PC-3 (cell line): ENCODE measurements at regions not wholly inside any gene's neighbourhood (a gene's known extent, or its start where the extent isn't known, plus 50 kb on each side); places are given as distances from the start of the nearest gene placed in this dataset.
"Not testable (repeated sequence)": the region's sequence is repeated elsewhere in the genome, so short reads cannot be mapped to it uniquely, and the experiment has no call there.

ENCODE experiments used
- ATAC-seq: fragments of 200-7000 bp; cut with Tn5 transposase; 2 replicates; pipeline ENCODE4 v1.9.1; 2020; ENCODE audit warnings: mild to moderate bottlenecking, moderate library complexity
- BruUV-seq: library from RNA; stranded (reverse); fragments of 400-500 nt; replicated peaks from 2 replicates; lab custom pipeline; 2021; lab: Mats Ljungman, UMichigan
- CTCF ChIA-PET: fragments of 300-600 bp; sonication (Branson Sonifier 250); formaldehyde crosslinking; loops from one replicate; lab custom pipeline; 2022; ENCODE audit warnings: antibody characterized with exemption; lab: Charles Lee
- POLR2A ChIA-PET: fragments of 300-600 bp; sonication (Branson Sonifier 250); formaldehyde crosslinking; loops from one replicate; lab custom pipeline; 2022; ENCODE audit warnings: antibody characterized with exemption; ENCODE audit not compliant: unreplicated experiment; lab: Charles Lee
- DNase-seq: peaks from one replicate; pipeline ENCODE4 v3.0.0-alpha.2; 2015
- H2AFZ ChIP-seq: fragments of 300-600 bp; sonication (generic); 2 replicates; pipeline ENCODE4 v1.6.0; 2016; ENCODE audit warnings: antibody characterized with exemption, low read length
- H3F3A ChIP-seq: fragments of 300-600 bp; sonication (generic); one replicate; pipeline ENCODE4 v1.6.0; 2017; ENCODE audit warnings: antibody characterized with exemption, low read length, control low read depth, mild to moderate bottlenecking; ENCODE audit not compliant: unreplicated experiment
- H3K27ac ChIP-seq: fragments of 300-600 bp; sonication (generic); 2 replicates; pipeline ENCODE4 v1.5.1; 2016; ENCODE audit warnings: mild to moderate bottlenecking, low read length
- H3K27me3 ChIP-seq: fragments of 300-600 bp; sonication (generic); 2 replicates; pipeline ENCODE4 v1.6.1; 2016; ENCODE audit warnings: low read length, mixed read lengths
- H3K36me3 ChIP-seq: fragments of 300-600 bp; sonication (generic); 2 replicates; pipeline ENCODE4 v1.6.1; 2016; ENCODE audit warnings: low read depth, mixed run types, low read length, mixed read lengths
- H3K4me1 ChIP-seq: fragments of 300-600 bp; sonication (generic); 2 replicates; pipeline ENCODE4 v1.5.1; 2016; ENCODE audit warnings: low read length; ENCODE audit not compliant: insufficient read depth
- H3K4me2 ChIP-seq: fragments of 300-600 bp; sonication (generic); 2 replicates; pipeline ENCODE4 v1.6.0; 2016; ENCODE audit warnings: low read length
- H3K4me3 ChIP-seq: fragments of 300-600 bp; sonication (generic); 2 replicates; pipeline ENCODE4 v1.5.1; 2016; ENCODE audit warnings: mild to moderate bottlenecking, low read length, mixed read lengths
- H3K79me2 ChIP-seq: fragments of 300-600 bp; sonication (generic); 2 replicates; pipeline ENCODE4 v1.6.1; 2017; ENCODE audit warnings: low read length, mixed read lengths
- H3K9ac ChIP-seq: fragments of 300-600 bp; sonication (generic); 2 replicates; pipeline ENCODE4 v1.6.0; 2016; ENCODE audit warnings: mild to moderate bottlenecking, low read length
- H3K9me2 ChIP-seq: fragments of 300-600 bp; sonication (generic); replicated peaks from 2 replicates; pipeline ENCODE4 v1.6.1; 2016; ENCODE audit warnings: mixed run types, low read length, mixed read lengths
- H3K9me3 ChIP-seq: fragments of 300-600 bp; sonication (generic); 2 replicates; pipeline ENCODE4 v1.6.1; 2016; ENCODE audit warnings: low read length, mixed read lengths
- H4K20me1 ChIP-seq: fragments of 300-600 bp; sonication (generic); 2 replicates; pipeline ENCODE4 v1.6.1; 2016; ENCODE audit warnings: low read length, mixed read lengths
- EZH2 ChIP-seq: fragments of 300-600 bp; sonication (generic); IDR thresholded peaks from one replicate; pipeline ENCODE4 v1.6.1; 2017; ENCODE audit warnings: antibody characterized with exemption, mild to moderate bottlenecking, low read length; ENCODE audit not compliant: unreplicated experiment
- EZH2phosphoT487 ChIP-seq: fragments of 300-600 bp; sonication (generic); IDR thresholded peaks from 2 replicates; pipeline ENCODE4 v1.6.1; 2018; ENCODE audit warnings: mild to moderate bottlenecking, antibody characterized with exemption, low read length, borderline replicate concordance
- intact Hi-C: fragments of 100-400 bp; cut with micrococcal nuclease; formaldehyde crosslinking; loops from 2 replicates; pipeline ENCODE4 v1.9.0; 2023
- TF ChIP-seq, protein P1 (sequence below): fragments of 300-600 bp; sonication (generic); conservative IDR thresholded peaks from 2 replicates; pipeline ENCODE4 v1.5.1; 2017; ENCODE audit warnings: antibody characterized with exemption, low read depth, mild to moderate bottlenecking, low read length

DNA sequence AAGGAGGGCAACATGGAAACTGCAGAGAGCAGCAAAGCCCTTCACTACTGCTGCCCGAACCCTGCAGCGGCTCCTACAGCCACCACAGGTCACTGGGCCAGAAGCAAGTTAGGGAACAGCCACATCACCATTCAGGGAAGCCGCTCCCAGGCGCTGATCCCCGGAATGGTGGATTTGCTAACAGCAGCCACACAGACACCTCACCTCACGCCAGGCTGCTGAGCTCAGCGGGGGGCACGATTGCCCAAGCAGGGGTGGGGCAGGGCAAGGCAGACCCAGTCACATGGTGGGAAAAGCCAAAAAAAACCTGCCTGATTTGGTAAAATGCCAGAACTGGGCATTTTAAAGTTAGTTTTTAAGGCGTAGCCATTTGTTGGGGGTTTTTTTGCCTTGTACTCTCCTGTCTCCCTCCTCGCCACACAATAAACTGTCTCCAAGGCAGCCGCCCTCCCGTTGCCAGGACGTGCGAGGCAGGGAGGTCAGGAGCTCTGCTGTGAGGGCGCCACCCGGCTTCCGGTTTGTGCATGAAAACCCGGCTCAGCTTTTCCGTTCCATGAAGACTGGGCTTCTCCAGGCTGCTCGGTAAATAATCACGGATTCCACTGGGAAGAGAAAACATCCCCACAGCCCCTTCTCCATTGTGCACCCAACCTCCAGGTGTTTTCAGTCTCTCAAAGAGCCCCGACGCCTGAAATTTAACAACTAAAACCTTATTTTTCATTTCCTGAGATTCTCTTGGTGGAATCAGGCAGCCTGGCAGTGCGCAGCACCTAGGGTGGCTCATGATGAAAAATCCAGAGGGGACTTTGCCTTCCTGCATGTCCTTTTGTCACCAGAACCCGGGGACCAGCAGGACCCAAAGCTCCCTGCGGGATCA is 453.5 kb downstream of the PREX1 start:
- H3K27ac ChIP-seq, intact Hi-C loops, H3K4me3 ChIP-seq, H3K9ac ChIP-seq, H3K9me3 ChIP-seq, BruUV-seq, POLR2A ChIA-PET, H2AFZ ChIP-seq, H3K4me2 ChIP-seq, H4K20me1 ChIP-seq, H3K79me2 ChIP-seq, CTCF ChIA-PET, H3K36me3 ChIP-seq, H3K9me2 ChIP-seq, H3F3A ChIP-seq: not testable (repeated sequence)
- ATAC-seq (peak; percentile 34), DNase-seq (peak; percentile 12)
- H3K4me1 ChIP-seq = peaks cover 13% of the 10 kb centered on the region
- TF ChIP-seq, protein P1, sequence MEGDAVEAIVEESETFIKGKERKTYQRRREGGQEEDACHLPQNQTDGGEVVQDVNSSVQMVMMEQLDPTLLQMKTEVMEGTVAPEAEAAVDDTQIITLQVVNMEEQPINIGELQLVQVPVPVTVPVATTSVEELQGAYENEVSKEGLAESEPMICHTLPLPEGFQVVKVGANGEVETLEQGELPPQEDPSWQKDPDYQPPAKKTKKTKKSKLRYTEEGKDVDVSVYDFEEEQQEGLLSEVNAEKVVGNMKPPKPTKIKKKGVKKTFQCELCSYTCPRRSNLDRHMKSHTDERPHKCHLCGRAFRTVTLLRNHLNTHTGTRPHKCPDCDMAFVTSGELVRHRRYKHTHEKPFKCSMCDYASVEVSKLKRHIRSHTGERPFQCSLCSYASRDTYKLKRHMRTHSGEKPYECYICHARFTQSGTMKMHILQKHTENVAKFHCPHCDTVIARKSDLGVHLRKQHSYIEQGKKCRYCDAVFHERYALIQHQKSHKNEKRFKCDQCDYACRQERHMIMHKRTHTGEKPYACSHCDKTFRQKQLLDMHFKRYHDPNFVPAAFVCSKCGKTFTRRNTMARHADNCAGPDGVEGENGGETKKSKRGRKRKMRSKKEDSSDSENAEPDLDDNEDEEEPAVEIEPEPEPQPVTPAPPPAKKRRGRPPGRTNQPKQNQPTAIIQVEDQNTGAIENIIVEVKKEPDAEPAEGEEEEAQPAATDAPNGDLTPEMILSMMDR = peak; percentile 33
- H3K27me3 ChIP-seq = peaks cover 17% of the 10 kb centered on the region

DNA sequence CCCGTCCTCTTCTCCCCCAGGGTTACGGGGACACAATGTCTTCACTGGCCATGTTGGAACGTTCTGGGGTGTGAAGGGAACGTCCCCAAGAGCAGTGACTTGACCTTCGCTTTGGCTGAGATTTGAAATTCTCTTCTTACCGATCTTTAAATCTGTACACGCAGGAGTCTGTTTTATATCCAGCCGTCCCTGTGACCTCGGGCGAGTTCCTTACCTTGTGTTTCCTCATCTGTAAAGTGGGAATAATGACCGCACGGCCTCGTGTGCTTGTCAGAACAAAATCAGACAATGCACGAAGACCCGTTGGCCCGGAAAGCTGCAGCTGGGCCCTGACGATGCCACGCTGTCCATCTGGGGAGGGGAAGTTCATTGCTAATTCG is 454.3 kb downstream of the PREX1 start:
- 0 out of 2 replicates have a peak overlapping the region, but pooled peaks have one; percentile 22 for H2AFZ ChIP-seq
- no peaks in the 10 kb centered on the region for H3F3A ChIP-seq
- H3K9ac ChIP-seq = no peak overlapping the region; the same call in 1 of the 2 replicates
- H3K4me1 ChIP-seq = peaks cover 13% of the 10 kb centered on the region
- CTCF ChIA-PET = no interaction called here
- no peaks in the 10 kb centered on the region for H3K9me3 ChIP-seq
- no peak for ATAC-seq
- H4K20me1 ChIP-seq = no peaks in the 10 kb centered on the region
- no peaks in the 10 kb centered on the region for H3K9me2 ChIP-seq
- no peaks in the 10 kb centered on the region for H3K79me2 ChIP-seq
- no peak for DNase-seq
- H3K36me3 ChIP-seq = no peaks in the 10 kb centered on the region
- no peak overlapping the region for H3K27ac ChIP-seq
- peaks cover 17% of the 10 kb centered on the region for H3K27me3 ChIP-seq
- no peak for TF ChIP-seq EZH2
- TF ChIP-seq, protein P1 = no peak
- no peak for TF ChIP-seq EZH2phosphoT487
- H3K4me3 ChIP-seq = no peak overlapping the region
- no TSS peak for BruUV-seq
- POLR2A ChIA-PET = no interaction called here
- intact Hi-C loops = no loop called here
- H3K4me2 ChIP-seq = no peak overlapping the region

- H3K4me3 ChIP-seq, H3K9ac ChIP-seq, H3K9me2 ChIP-seq, CTCF ChIA-PET, H3K9me3 ChIP-seq, H3F3A ChIP-seq, intact Hi-C loops, BruUV-seq, POLR2A ChIA-PET, H3K79me2 ChIP-seq, H3K36me3 ChIP-seq, H3K27ac ChIP-seq, H4K20me1 ChIP-seq: not testable (repeated sequence)
- Histone ChIP-seq H3K4me2 (peak overlapping the region; percentile 19; the same call in 1 of the 2 replicates), H2AFZ (peak overlapping the region; percentile 22; the same call in 1 of the 2 replicates), H3K4me1 (peaks cover 13% of the 10 kb centered on the region), H3K27me3 (peaks cover 15% of the 10 kb centered on the region)
- peak; percentile 52 for DNase-seq
- peak; percentile 64 for ATAC-seq
Measured at GRCh38 chr20:48372851-48373554, 454.8 kb downstream of the PREX1 start.
